NCI-H2081 treated with DMSO at 0.1 percent for 48 hours (cell line): ENCODE measurements at regions not wholly inside any gene's neighbourhood (a gene's known extent, or its start where the extent isn't known, plus 50 kb on each side); places are given as distances from the start of the nearest gene placed in this dataset.
"Not testable (repeated sequence)": the region's sequence is repeated elsewhere in the genome, so short reads cannot be mapped to it uniquely, and the experiment has no call there.

ENCODE experiments used
- DNase-seq: peaks from one replicate; lab custom pipeline; 2025; lab: John Stamatoyannopoulos, UW

GRCh38 chr7:145105561-145105960, 269.7 kb upstream of the TPK1 start:
- DNase-seq = peak; percentile 68

DNA sequence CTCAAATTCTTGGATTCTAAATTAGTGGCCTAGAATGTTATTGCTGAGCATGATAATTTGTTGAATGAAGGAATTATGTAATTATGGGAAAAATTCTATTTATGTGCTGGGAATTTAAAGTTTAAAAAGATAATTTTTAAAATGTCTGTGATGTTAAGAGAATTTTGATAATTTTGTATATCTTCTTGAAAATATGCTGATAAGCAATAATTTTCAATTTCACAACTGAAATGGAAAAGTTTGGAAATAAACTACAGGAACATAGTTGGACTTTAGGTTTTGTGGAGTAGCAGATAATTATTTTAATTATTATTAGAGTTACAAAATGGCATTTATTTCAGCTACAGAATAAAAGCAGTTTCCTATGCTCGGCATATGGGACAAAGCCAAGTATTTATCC, 268.5 kb upstream of the TPK1 start:
- no peak for DNase-seq

DNA sequence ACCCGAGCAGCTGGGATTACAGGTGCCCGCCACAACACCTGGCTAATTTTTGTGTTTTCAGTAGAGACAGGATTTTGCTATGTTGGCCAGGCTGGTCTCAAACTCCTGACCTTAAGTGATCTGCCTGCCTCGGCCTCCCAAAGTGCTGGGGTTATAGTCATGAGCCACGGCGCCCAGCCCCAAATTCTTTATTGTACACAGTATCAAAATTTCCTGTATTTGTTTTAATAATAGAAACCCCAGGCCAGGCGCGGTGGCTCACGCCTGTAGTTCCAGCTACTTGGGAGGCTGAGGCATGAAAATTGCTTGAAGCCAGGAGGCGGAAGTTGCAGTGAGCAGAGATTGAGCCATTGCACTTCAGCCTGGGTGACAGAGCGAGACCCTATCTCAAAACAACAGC, 266.3 kb upstream of the TPK1 start:
- DNase-seq = not testable (repeated sequence)

GRCh38 chr7:145092766-145093165, 256.9 kb upstream of the TPK1 start:
- no peak for DNase-seq

GRCh38 chr7:145088111-145088745, 252.4 kb upstream of the TPK1 start:
- no peak for DNase-seq

GRCh38 chr7:145082366-145083161, 246.7 kb upstream of the TPK1 start:
- peak; percentile 90 for DNase-seq

- no peak for DNase-seq
Measured at GRCh38 chr7:145065473-145065872, 229.6 kb upstream of the TPK1 start.

- DNase-seq = no peak
Measured at GRCh38 chr7:145064114-145064513, 228.3 kb upstream of the TPK1 start.

GRCh38 chr7:145053781-145054180, 217.9 kb upstream of the TPK1 start:
- DNase-seq = no peak

- no peak for DNase-seq
Measured at GRCh38 chr7:145050415-145050814, 214.6 kb upstream of the TPK1 start.

DNA sequence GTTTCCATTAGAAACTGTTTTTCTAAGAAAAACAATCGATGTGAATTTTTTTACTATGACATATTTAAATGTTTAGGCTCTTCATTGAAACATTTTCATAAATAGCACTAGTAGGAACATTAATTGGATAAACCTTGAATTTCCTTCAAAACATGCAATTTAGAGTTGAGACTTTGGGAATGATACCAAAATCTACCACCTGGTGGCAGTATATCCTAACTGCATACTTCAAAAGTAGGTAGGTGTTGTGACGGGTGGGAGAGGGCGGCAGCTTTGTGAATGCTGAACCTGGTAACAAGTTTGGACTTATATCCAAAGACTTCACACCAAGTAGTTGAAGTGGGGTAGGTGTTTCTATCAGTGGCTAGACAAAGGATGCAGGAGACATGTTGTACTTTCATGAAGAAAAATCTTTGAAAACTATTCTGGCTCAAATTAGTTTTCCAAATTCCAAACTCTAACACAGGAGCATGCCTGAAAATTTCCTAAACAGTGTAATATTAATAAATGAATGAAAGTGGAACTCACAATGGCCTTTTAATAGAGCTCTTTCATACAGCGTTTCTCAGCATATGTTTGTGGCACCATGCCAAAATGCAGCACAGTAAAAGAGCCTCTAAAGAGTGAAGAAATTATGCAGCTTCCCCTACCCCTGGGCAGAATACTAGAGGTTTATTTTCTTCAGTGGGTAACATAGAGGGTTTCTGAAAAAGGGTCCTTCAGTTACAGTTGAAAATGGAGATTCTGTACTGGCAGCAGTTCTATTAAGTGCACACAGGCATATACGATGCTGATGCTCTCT, 201.0 kb upstream of the TPK1 start:
- peak; percentile 2 for DNase-seq

DNA sequence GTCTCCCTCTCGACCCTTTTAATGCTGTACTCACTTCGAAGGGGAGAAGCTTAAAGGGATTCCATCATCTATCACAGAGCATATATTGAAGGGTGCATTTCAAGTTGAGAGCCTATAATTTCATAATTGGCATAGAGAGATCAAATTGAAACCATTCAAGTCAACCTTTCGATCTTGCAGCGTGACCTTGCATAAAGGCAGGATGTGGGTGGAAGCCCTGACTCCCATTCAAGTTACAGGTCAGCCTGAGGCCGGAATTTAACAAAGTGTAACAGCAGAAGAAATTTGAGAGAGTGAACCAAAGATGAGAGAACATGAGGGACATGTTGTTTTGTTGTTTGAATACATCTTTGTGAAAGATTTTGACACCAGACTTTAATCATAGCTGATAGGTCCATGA, 195.3 kb upstream of the TPK1 start:
- no peak for DNase-seq

DNA sequence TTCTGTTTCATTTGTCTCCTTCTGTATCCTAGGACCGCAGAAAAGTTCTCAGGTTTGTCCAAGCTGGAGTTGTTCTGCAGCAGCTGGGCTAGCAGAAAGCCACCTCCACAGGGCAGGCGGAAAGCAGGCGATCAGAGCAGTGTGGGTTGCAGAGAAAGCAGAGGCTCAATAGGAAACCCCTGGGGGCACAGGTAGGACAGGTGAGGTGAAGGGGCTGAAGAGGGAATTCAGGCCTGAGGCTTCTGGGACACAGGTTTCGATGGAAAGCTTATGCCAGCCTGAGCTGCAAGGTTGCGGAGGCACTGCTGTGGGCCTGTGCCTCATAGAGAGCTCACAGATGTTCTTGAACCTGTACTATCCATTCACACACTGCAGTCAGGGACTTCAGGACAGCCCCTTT, 194.9 kb upstream of the TPK1 start:
- no peak for DNase-seq

- no peak for DNase-seq
Measured at GRCh38 chr7:145020454-145020853, 184.6 kb upstream of the TPK1 start.

- DNase-seq = no peak
Measured at GRCh38 chr7:145016068-145016467, 180.2 kb upstream of the TPK1 start.

DNA sequence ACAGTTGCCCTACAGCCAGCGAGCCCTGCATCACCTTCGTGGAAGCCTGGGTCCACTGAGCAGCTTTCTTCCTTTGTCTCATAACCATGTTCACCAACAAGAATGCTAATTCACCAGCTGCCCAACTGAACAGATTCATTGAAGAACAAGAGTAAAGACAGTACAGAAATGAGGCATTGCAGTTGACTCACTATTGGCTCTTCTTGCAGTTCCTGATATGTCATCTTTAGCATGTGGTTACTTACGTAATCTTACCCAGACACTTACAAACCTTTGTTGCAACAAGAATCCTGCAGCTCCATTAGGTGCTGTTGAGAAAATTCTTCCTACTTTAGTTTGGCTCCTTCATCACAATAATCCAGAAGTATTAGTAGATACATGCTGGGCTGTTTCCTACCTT, 174.0 kb upstream of the TPK1 start:
- no peak for DNase-seq

- DNase-seq = no peak
Measured at GRCh38 chr7:145005601-145006000, 169.7 kb upstream of the TPK1 start.

- DNase-seq = no peak
Measured at GRCh38 chr7:144997512-144997911, 161.7 kb upstream of the TPK1 start.

DNA sequence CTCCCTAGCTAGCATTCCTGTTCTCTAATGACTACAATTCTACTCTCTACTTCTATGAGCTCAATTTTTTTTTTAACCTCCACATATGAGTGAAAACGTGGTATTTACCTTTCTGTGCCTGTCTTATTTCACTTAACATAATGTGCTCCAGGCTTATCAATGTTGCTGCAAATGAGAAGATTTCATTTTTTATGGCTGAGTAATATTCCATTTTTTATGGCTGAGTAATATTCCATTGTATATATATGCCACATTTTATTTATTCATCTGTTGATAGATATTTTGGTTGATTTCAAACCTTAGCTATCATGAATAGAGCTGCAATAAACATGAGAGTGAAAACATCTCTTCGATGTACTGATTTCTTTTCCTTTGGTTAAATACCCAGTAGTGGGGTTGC, 159.6 kb upstream of the TPK1 start:
- DNase-seq = no peak

GRCh38 chr7:144991041-144991440, 155.2 kb upstream of the TPK1 start:
- DNase-seq = no peak

DNA sequence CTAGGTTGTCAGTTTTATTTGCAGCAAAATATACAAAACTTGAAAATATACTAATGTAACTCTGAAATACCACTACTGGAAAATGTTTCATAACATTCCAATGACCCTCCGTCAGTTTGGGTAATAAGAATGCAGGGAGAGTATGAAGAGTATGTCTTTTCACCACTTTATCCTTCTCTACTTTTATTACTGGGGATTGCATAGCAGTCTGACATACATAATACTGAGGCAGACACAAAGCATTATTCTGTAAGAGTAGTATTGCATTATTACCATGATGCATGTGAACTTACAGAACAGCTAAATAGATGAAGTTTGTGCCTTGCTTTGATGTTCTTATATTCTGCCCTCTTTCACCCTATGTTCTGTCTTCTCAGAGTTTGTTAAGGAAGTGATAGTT, 151.8 kb upstream of the TPK1 start:
- no peak for DNase-seq

GRCh38 chr7:144982133-144982532, 146.3 kb upstream of the TPK1 start:
- DNase-seq = no peak

- DNase-seq = no peak
Measured at GRCh38 chr7:144975882-144976281, 140.0 kb upstream of the TPK1 start.
